ENCODE measurements at regions not wholly inside any gene's neighbourhood (a gene's known extent, or its start where the extent isn't known, plus 50 kb on each side); places are given as distances from the start of the nearest gene placed in this dataset.

- dilution Hi-C loops (cut with MboI; ENCODE audit: extremely low pct_ligation_motif_present, low sequenced_read_pairs), result no loop called here
- FAIRE-seq, result no peak
- CTCF ChIA-PET, result no interaction called here
These were observed 213.9 kb downstream of the ZNF365 start for GRCh38 chr10:62588116-62588515.

More at GRCh38 chr10:62588116-62588515, 213.9 kb downstream of the ZNF365 start:
- Histone ChIP-seq H3K27me3 (ENCODE audit: control insufficient read depth in 2 of 2, insufficient read depth in 2 of 2, low read length in 2 of 2) (no peaks in the 10 kb centered on the region), H3K36me3 (ENCODE audit: control insufficient read depth in 2 of 2, extremely low read depth in 1 of 2, insufficient read depth in 2 of 2, low read length in 2 of 2) (no peaks in the 10 kb centered on the region), H3K9ac (replicated peaks; ENCODE audit: extremely low read depth, insufficient read depth, low read length) (no peak overlapping the region), H3K9me3 (replicated peaks; ENCODE audit: control insufficient read depth, insufficient read depth, low read length) (no peaks in the 10 kb centered on the region), H2AFZ (ENCODE audit: low read depth, low read length) (no peak overlapping the region), H4K20me1 (replicated peaks; ENCODE audit: control insufficient read depth, extremely low read depth, insufficient read depth, low read length) (no peaks in the 10 kb centered on the region), H3K4me2 (ENCODE audit: insufficient read depth, low read length) (no peak overlapping the region), H3K79me2 (ENCODE audit: control insufficient read depth, insufficient read depth, low read length) (no peaks in the 10 kb centered on the region), H3K4me1 (ENCODE audit: control insufficient read depth, extremely low read depth, insufficient read depth, low read length) (peaks cover 7% of the 10 kb centered on the region), H3K9me1 (replicated peaks; ENCODE audit: control insufficient read depth, extremely low read depth, insufficient read depth, low read length) (no peaks in the 10 kb centered on the region), H3K27ac (ENCODE audit: insufficient read depth, low read depth, low read length) (no peak overlapping the region), H3K4me3 (replicated peaks in 1 of 3; ENCODE audit: insufficient read depth in 1 of 3, low read depth in 1 of 3, low read length in 3 of 3) (no peak overlapping the region)
- BruUV-seq (replicated peaks), result no TSS peak
- intact Hi-C loops (cut with micrococcal nuclease), result no loop called here
- POLR2A ChIA-PET, result no interaction called here
- TF ChIP-seq, protein P1, sequence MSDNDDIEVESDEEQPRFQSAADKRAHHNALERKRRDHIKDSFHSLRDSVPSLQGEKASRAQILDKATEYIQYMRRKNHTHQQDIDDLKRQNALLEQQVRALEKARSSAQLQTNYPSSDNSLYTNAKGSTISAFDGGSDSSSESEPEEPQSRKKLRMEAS (IDR thresholded peaks at IDR 0.05; ENCODE audit: insufficient read depth, insufficient read length), result no peak
- no peak for TF ChIP-seq JUN (IDR thresholded peaks at IDR 0.05; ENCODE audit: borderline replicate concordance, insufficient read depth, insufficient read length, low read depth)
- TF ChIP-seq POLR2A (IDR thresholded peaks at IDR 0.05; ENCODE audit: low read depth, low read length), result no peak
- TF ChIP-seq, protein P2, sequence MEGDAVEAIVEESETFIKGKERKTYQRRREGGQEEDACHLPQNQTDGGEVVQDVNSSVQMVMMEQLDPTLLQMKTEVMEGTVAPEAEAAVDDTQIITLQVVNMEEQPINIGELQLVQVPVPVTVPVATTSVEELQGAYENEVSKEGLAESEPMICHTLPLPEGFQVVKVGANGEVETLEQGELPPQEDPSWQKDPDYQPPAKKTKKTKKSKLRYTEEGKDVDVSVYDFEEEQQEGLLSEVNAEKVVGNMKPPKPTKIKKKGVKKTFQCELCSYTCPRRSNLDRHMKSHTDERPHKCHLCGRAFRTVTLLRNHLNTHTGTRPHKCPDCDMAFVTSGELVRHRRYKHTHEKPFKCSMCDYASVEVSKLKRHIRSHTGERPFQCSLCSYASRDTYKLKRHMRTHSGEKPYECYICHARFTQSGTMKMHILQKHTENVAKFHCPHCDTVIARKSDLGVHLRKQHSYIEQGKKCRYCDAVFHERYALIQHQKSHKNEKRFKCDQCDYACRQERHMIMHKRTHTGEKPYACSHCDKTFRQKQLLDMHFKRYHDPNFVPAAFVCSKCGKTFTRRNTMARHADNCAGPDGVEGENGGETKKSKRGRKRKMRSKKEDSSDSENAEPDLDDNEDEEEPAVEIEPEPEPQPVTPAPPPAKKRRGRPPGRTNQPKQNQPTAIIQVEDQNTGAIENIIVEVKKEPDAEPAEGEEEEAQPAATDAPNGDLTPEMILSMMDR (IDR thresholded peaks at IDR 0.05; ENCODE audit: extremely low read depth in 1 of 2, insufficient read depth in 1 of 2, low read depth in 1 of 2, low read length in 2 of 2), result no peak
- no peak for TF ChIP-seq MYC (IDR thresholded peaks at IDR 0.05; ENCODE audit: low read depth, low read length)
- no peak for TF ChIP-seq FOS (IDR thresholded peaks at IDR 0.05; ENCODE audit: borderline replicate concordance, insufficient read depth, low read length)
- no peak for TF ChIP-seq POLR2AphosphoS5 (IDR thresholded peaks at IDR 0.05; ENCODE audit: insufficient read depth, low read depth, low read length)
- no peak for TF ChIP-seq EZH2 (IDR thresholded peaks at IDR 0.05; ENCODE audit: borderline replicate concordance, low read depth, low read length, severe bottlenecking)
- TF ChIP-seq GATA2 (IDR thresholded peaks at IDR 0.05; ENCODE audit: insufficient read depth, insufficient read length, low read depth, low read length), result no peak
- DNase-seq (ENCODE audit: low read depth, low spot score), result no peak
